Liver (tissue), 8 donors: ENCODE measurements at regions not wholly inside any gene's neighbourhood (a gene's known extent, or its start where the extent isn't known, plus 50 kb on each side); places are given as distances from the start of the nearest gene placed in this dataset.
A peak's percentile ranks its signal among the peaks of the same experiment; 100 is the strongest.

Experiments
- DNase-seq: peaks from one replicate; pipeline ENCODE4 v3.0.0-alpha.2; 2017; ENCODE audit warnings: low spot score
- H3K27ac ChIP-seq, 2 donors: one replicate each; pipeline ENCODE4 v1.7.0; 2013; ENCODE audit warnings: inconsistent platforms in 2 of 2, low read length in 2 of 2, control low read depth in 1 of 2, low read depth in 1 of 2, mild to moderate bottlenecking in 1 of 2
- H3K27me3 ChIP-seq, 4 donors: one replicate each; pipeline versions ENCODE4 v1.6.1 to v1.7.0; 2013; ENCODE audit warnings: low read length in 3 of 4, inconsistent platforms in 1 of 4, mild to moderate bottlenecking in 1 of 4, moderate library complexity in 1 of 4; ENCODE audit not compliant: control insufficient read depth in 4 of 4, insufficient read depth in 4 of 4
- H3K36me3 ChIP-seq, 4 donors: one replicate each; pipeline versions ENCODE4 v1.6.1 to v1.7.0; 2013; ENCODE audit warnings: low read length in 3 of 4, mild to moderate bottlenecking in 3 of 4, low read depth in 1 of 4, moderate library complexity in 1 of 4; ENCODE audit not compliant: control insufficient read depth in 4 of 4, insufficient read depth in 3 of 4
- H3K4me1 ChIP-seq, 4 donors: one replicate each; pipeline versions ENCODE4 v1.6.1 to v1.7.0; 2013; ENCODE audit warnings: low read length in 3 of 4, mild to moderate bottlenecking in 3 of 4, moderate library complexity in 1 of 4; ENCODE audit not compliant: control insufficient read depth in 4 of 4, insufficient read depth in 4 of 4
- H3K4me3 ChIP-seq, 3 donors: one replicate each; pipeline versions ENCODE4 v1.6.1 to v1.7.0; 2013; ENCODE audit warnings: low read length in 3 of 3, control low read depth in 1 of 3, low read depth in 1 of 3, mild to moderate bottlenecking in 1 of 3
- H3K9ac ChIP-seq, 2 donors: one replicate each; pipeline ENCODE4 v1.7.0; 2013; ENCODE audit warnings: low read length in 2 of 2, mild to moderate bottlenecking in 2 of 2, moderate library complexity in 2 of 2, control low read depth in 1 of 2, low read depth in 1 of 2
- H3K9me3 ChIP-seq, 4 donors: one replicate each; pipeline versions ENCODE4 v1.6.1 to v1.7.0; 2013; ENCODE audit warnings: low read length in 3 of 4; ENCODE audit not compliant: control insufficient read depth in 4 of 4
- CTCF ChIP-seq: fragments of 150-350 bp; IDR thresholded peaks from 2 replicates; pipeline ENCODE4 v1.5.1; 2017; ENCODE audit warnings: improper control_type of control experiment, low read depth, low read length; ENCODE audit not compliant: missing input control
- EGR1 ChIP-seq, 2 donors: IDR thresholded peaks; 2 replicates each; pipeline ENCODE4 v1.6.1; 2016 to 2018; ENCODE audit warnings: antibody characterized with exemption in 2 of 2, low read depth in 2 of 2
- FOXA1 ChIP-seq: IDR thresholded peaks from 2 replicates; pipeline ENCODE4 v1.6.1; 2016; ENCODE audit warnings: antibody characterized with exemption
- FOXA2 ChIP-seq: IDR thresholded peaks from 2 replicates; pipeline ENCODE4 v1.6.1; 2016; ENCODE audit warnings: antibody characterized with exemption
- GABPA ChIP-seq, 2 donors: IDR thresholded peaks in 1 of 2; conservative IDR thresholded peaks in 1 of 2; 2 replicates each; pipeline ENCODE4 v1.6.1; 2016; ENCODE audit warnings: antibody characterized with exemption in 2 of 2, mild to moderate bottlenecking in 1 of 2, moderate library complexity in 1 of 2
- HNF4A ChIP-seq, 2 donors: conservative IDR thresholded peaks; 2 replicates each; pipeline ENCODE4 v1.6.1; 2016; ENCODE audit warnings: antibody characterized with exemption in 2 of 2, mild to moderate bottlenecking in 2 of 2
- HNF4G ChIP-seq: IDR thresholded peaks from 2 replicates; pipeline ENCODE4 v1.6.1; 2016; ENCODE audit warnings: antibody characterized with exemption
- JUND ChIP-seq, 2 donors: IDR thresholded peaks; 2 replicates each; pipeline ENCODE4 v1.6.1; 2016; ENCODE audit warnings: antibody characterized with exemption in 2 of 2
- MAX ChIP-seq: IDR thresholded peaks from 2 replicates; pipeline ENCODE4 v1.6.1; 2016; ENCODE audit warnings: antibody characterized with exemption
- NR2F2 ChIP-seq: IDR thresholded peaks from 2 replicates; pipeline ENCODE4 v1.6.1; 2016; ENCODE audit warnings: antibody characterized with exemption
- RAD21 ChIP-seq, 2 donors: IDR thresholded peaks; 2 replicates each; pipeline ENCODE4 v1.6.1; 2016; ENCODE audit warnings: antibody characterized with exemption in 2 of 2, mild to moderate bottlenecking in 2 of 2
- REST ChIP-seq: IDR thresholded peaks from 2 replicates; pipeline ENCODE4 v1.6.1; 2016; ENCODE audit warnings: antibody characterized with exemption, mild to moderate bottlenecking
- RXRA ChIP-seq, 2 donors: IDR thresholded peaks; 2 replicates each; pipeline ENCODE4 v1.6.1; 2017 to 2018; ENCODE audit warnings: antibody characterized with exemption in 2 of 2, mild to moderate bottlenecking in 1 of 2
- SP1 ChIP-seq: IDR thresholded peaks from 2 replicates; pipeline ENCODE4 v1.6.1; 2018; ENCODE audit warnings: antibody characterized with exemption, mild to moderate bottlenecking
- TAF1 ChIP-seq: conservative IDR thresholded peaks from 2 replicates; pipeline ENCODE4 v1.6.1; 2016; ENCODE audit warnings: antibody characterized with exemption, mild to moderate bottlenecking
- YY1 ChIP-seq: IDR thresholded peaks from 2 replicates; pipeline ENCODE4 v1.6.1; 2016; ENCODE audit warnings: antibody characterized with exemption, mild to moderate bottlenecking
- ZBTB33 ChIP-seq: IDR thresholded peaks from 2 replicates; pipeline ENCODE4 v1.6.1; 2016; ENCODE audit warnings: antibody characterized with exemption
- WGBS: extraction: QIAGEN DNeasy Blood & Tissue Kit; methylation state at CpG from one replicate; pipeline ENCODE4 v1.1.7; 2013; 5-methylcytosine and 5-hydroxymethylcytosine counted together
- donor health status: healthy.
- donor health status: healthy.
- donor health status: healthy.
- donor health status: healthy.
- donor health status: healthy.

- TF ChIP-seq CTCF: no peak
- peak; percentile 27 for TF ChIP-seq SP1
- TF ChIP-seq NR2F2: no peak
- TF ChIP-seq YY1: peak; percentile 57
- peak; percentile 12 for TF ChIP-seq MAX
- TF ChIP-seq HNF4G: no peak
- no peak for TF ChIP-seq GABPA (IDR thresholded peaks at IDR 0.05 in 1 of 2, conservative IDR thresholded peaks at IDR 0.05 in 1 of 2)
- no peak for TF ChIP-seq JUND (IDR thresholded peaks at IDR 0.05)
- TF ChIP-seq RXRA (IDR thresholded peaks at IDR 0.05): peak in 1 of 2 donors; percentile 23
- TF ChIP-seq HNF4A (conservative IDR thresholded peaks at IDR 0.05): peak; percentile 21 to 49
Measured at GRCh38 chr18:52283927-52284326, 56.1 kb upstream of the DCC start (continued).

- DNase-seq: no peak
- TF ChIP-seq JUND (IDR thresholded peaks at IDR 0.05) (no peak), RXRA (IDR thresholded peaks at IDR 0.05) (no peak), RAD21 (IDR thresholded peaks at IDR 0.05) (no peak), GABPA (IDR thresholded peaks at IDR 0.05 in 1 of 2, conservative IDR thresholded peaks at IDR 0.05 in 1 of 2) (no peak), YY1 (no peak), MAX (no peak), FOXA2 (no peak), HNF4G (no peak), REST (no peak), EGR1 (IDR thresholded peaks at IDR 0.05; ENCODE audit: low read depth in 2 of 2) (no peak), SP1 (no peak), TAF1 (no peak), HNF4A (conservative IDR thresholded peaks at IDR 0.05) (no peak), NR2F2 (no peak), CTCF (no peak), ZBTB33 (no peak), FOXA1 (no peak)
- no peak overlapping the region for H3K9ac ChIP-seq
- no peak overlapping the region for H3K4me3 ChIP-seq
- no peaks in the 10 kb centered on the region for H3K9me3 ChIP-seq
- H3K27me3 ChIP-seq: no peaks in the 10 kb centered on the region
- 71% methylated on average over 6 of the region's 6 CpGs for WGBS
- no peaks in the 10 kb centered on the region for H3K4me1 ChIP-seq
- H3K27ac ChIP-seq: no peak overlapping the region
- no peaks in the 10 kb centered on the region for H3K36me3 ChIP-seq
Measured at GRCh38 chr18:52286675-52287074, 53.3 kb upstream of the DCC start.
